DOHH2 (cell line): ENCODE measurements at regions not wholly inside any gene's neighbourhood (a gene's known extent, or its start where the extent isn't known, plus 50 kb on each side); places are given as distances from the start of the nearest gene placed in this dataset.

ENCODE experiments used
- H3F3A ChIP-seq: fragments of 200-600 bp; sonication (generic), shearing (Covaris generic); 2 replicates; pipeline ENCODE4 v1.6.0; 2016; ENCODE audit warnings: antibody characterized with exemption, mild to moderate bottlenecking; ENCODE audit not compliant: control insufficient read depth, insufficient read depth
- H3K27ac ChIP-seq: fragments of 200-600 bp; sonication (generic); 2 replicates; pipeline ENCODE4 v1.5.1; 2014; ENCODE audit warnings: low read depth, mild to moderate bottlenecking, low read length, moderate library complexity
- H3K27me3 ChIP-seq: fragments of 200-600 bp; sonication (generic); 2 replicates; pipeline ENCODE4 v1.6.1; 2014; ENCODE audit warnings: mild to moderate bottlenecking, low read length, mixed read lengths; ENCODE audit not compliant: control insufficient read depth
- H3K36me3 ChIP-seq: fragments of 200-600 bp; sonication (generic); 2 replicates; pipeline ENCODE4 v1.6.1; 2014; ENCODE audit warnings: mild to moderate bottlenecking, low read length, moderate library complexity, mixed read lengths; ENCODE audit not compliant: control insufficient read depth
- H3K4me1 ChIP-seq: fragments of 200-600 bp; sonication (generic); 2 replicates; pipeline ENCODE4 v1.6.1; 2014; ENCODE audit warnings: mild to moderate bottlenecking, low read length, mixed read lengths; ENCODE audit not compliant: control insufficient read depth
- H3K4me2 ChIP-seq: fragments of 200-600 bp; sonication (generic); 2 replicates; pipeline ENCODE4 v1.6.0; 2014; ENCODE audit warnings: mild to moderate bottlenecking, low read length, moderate library complexity
- H3K4me3 ChIP-seq: fragments of 200-600 bp; sonication (generic); 2 replicates; pipeline ENCODE4 v1.5.1; 2014; ENCODE audit warnings: mild to moderate bottlenecking, low read length, mixed read lengths
- H3K79me2 ChIP-seq: fragments of 200-600 bp; sonication (generic); 2 replicates; pipeline ENCODE4 v1.6.1; 2014; ENCODE audit warnings: mild to moderate bottlenecking, low read length, mixed read lengths; ENCODE audit not compliant: control insufficient read depth
- H3K9me2 ChIP-seq: fragments of 200-600 bp; sonication (generic); replicated peaks from 2 replicates; pipeline ENCODE4 v1.6.1; 2014; ENCODE audit warnings: mild to moderate bottlenecking, low read length, mixed read lengths; ENCODE audit not compliant: control insufficient read depth
- H3K9me3 ChIP-seq: fragments of 200-600 bp; sonication (generic); 2 replicates; pipeline ENCODE4 v1.6.1; 2014; ENCODE audit warnings: antibody characterized with exemption, low read length, mixed read lengths; ENCODE audit not compliant: control insufficient read depth, insufficient read depth
- H4K20me1 ChIP-seq: fragments of 200-600 bp; sonication (generic); 2 replicates; pipeline ENCODE4 v1.6.0; 2014; ENCODE audit warnings: low read depth, mild to moderate bottlenecking, antibody characterized with exemption, low read length, moderate library complexity; ENCODE audit not compliant: control insufficient read depth, insufficient read depth
- CTCF ChIP-seq: fragments of 200-600 bp; sonication (generic); IDR thresholded peaks from one replicate; pipeline ENCODE4 v1.5.1; 2014; ENCODE audit warnings: antibody characterized with exemption, mild to moderate bottlenecking, low read depth, low read length; ENCODE audit not compliant: poor library complexity, severe bottlenecking
- EZH2phosphoT487 ChIP-seq: fragments of 200-600 bp; sonication (generic); IDR thresholded peaks from 2 replicates; pipeline ENCODE4 v1.6.1; 2017; ENCODE audit warnings: borderline replicate concordance, mild to moderate bottlenecking, antibody characterized with exemption, low read length, moderate library complexity, mixed read lengths

GRCh38 chr4:112982680-112983079 lies 66.8 kb upstream of the ANK2 start:
- Histone ChIP-seq H3K27me3 (no peaks in the 10 kb centered on the region), H3K9me2 (no peaks in the 10 kb centered on the region), H4K20me1 (no peaks in the 10 kb centered on the region), H3K4me1 (no peaks in the 10 kb centered on the region), H3F3A (no peaks in the 10 kb centered on the region), H3K4me2 (no peak overlapping the region), H3K79me2 (no peaks in the 10 kb centered on the region), H3K9me3 (no peaks in the 10 kb centered on the region), H3K27ac (no peak overlapping the region), H3K36me3 (no peaks in the 10 kb centered on the region), H3K4me3 (no peak overlapping the region)
- no peak for TF ChIP-seq EZH2phosphoT487
- TF ChIP-seq CTCF = no peak

- H3K27ac ChIP-seq = no peak overlapping the region
- H3K9me3 ChIP-seq = no peaks in the 10 kb centered on the region
- H3K4me3 ChIP-seq = no peak overlapping the region
- H3K79me2 ChIP-seq = no peaks in the 10 kb centered on the region
- H4K20me1 ChIP-seq = no peaks in the 10 kb centered on the region
- H3K4me2 ChIP-seq = no peak overlapping the region
- no peaks in the 10 kb centered on the region for H3K4me1 ChIP-seq
- H3K9me2 ChIP-seq = no peaks in the 10 kb centered on the region
- TF ChIP-seq CTCF (no peak), EZH2phosphoT487 (no peak)
- no peaks in the 10 kb centered on the region for H3K27me3 ChIP-seq
- H3K36me3 ChIP-seq = no peaks in the 10 kb centered on the region
- H3F3A ChIP-seq = no peaks in the 10 kb centered on the region
Measured at GRCh38 chr4:112994732-112995464, 54.6 kb upstream of the ANK2 start.
